Transverse colon (tissue), 4 donors: ENCODE measurements at regions not wholly inside any gene's neighbourhood (a gene's known extent, or its start where the extent isn't known, plus 50 kb on each side); places are given as distances from the start of the nearest gene placed in this dataset.

ENCODE experiments used
- DNase-seq: peaks from one replicate; pipeline ENCODE4 v3.0.0-alpha.2; 2019
- H3K27ac ChIP-seq, 4 donors: fragments of 200-600 bp; sonication (generic); 2 replicates each; pipeline ENCODE4 v1.5.1; 2016 to 2018; ENCODE audit warnings: inconsistent platforms in 4 of 4
- H3K27me3 ChIP-seq: fragments of 200-600 bp; sonication (generic); 2 replicates; pipeline ENCODE4 v1.5.1; 2017; ENCODE audit warnings: inconsistent platforms
- H3K36me3 ChIP-seq, 4 donors: fragments of 200-600 bp; sonication (generic); 2 replicates each; pipeline ENCODE4 v1.5.1; 2017 to 2019; ENCODE audit warnings: inconsistent platforms in 4 of 4
- H3K4me1 ChIP-seq, 4 donors: fragments of 200-600 bp; sonication (generic); 2 replicates each; pipeline ENCODE4 v1.5.1; 2017 to 2020; ENCODE audit warnings: inconsistent platforms in 4 of 4
- H3K4me3 ChIP-seq, 4 donors: fragments of 200-600 bp; sonication (generic); 1 replicate in 1 of 4; 2 replicates in 3 of 4; pipeline versions ENCODE4 v1.5.1 to v1.6.1; 2017 to 2019; ENCODE audit warnings: inconsistent platforms in 4 of 4
- H3K9me3 ChIP-seq, 2 donors: fragments of 200-600 bp; sonication (generic); 2 replicates each; pipeline ENCODE4 v1.5.1; 2017 to 2019; ENCODE audit warnings: inconsistent platforms in 2 of 2
- CTCF ChIP-seq, 5 experiments: fragments of 200-600 bp in 3 of 5; fragments of 450-650 bp in 2 of 5; sonication (generic) in 3 of 5; IDR thresholded peaks; 1 replicate in 2 of 5; 2 replicates in 3 of 5; pipeline ENCODE4 v1.5.1; 2016 to 2017; ENCODE audit warnings: antibody characterized with exemption in 5 of 5, inconsistent platforms in 3 of 5, mild to moderate bottlenecking in 2 of 5, moderate library complexity in 1 of 5
- EP300 ChIP-seq: sonication (generic); formaldehyde crosslinking; IDR thresholded peaks from one replicate; pipeline ENCODE4 v1.6.1; 2017; ENCODE audit warnings: antibody characterized with exemption, low read depth
- POLR2A ChIP-seq: fragments of 450-650 bp; IDR thresholded peaks from one replicate; pipeline ENCODE4 v1.6.1; 2016; ENCODE audit warnings: antibody characterized with exemption, mild to moderate bottlenecking, moderate library complexity
- POLR2AphosphoS5 ChIP-seq, 3 donors: sonication (generic); formaldehyde crosslinking; IDR thresholded peaks; one replicate each; pipeline ENCODE4 v1.6.1; 2016; ENCODE audit warnings: antibody characterized with exemption in 3 of 3
- WGBS, 2 donors: methylation state at CpG; one replicate each; pipeline ENCODE4 v1.1.5; 2018; ENCODE audit warnings: low coverage in 1 of 2; 5-methylcytosine and 5-hydroxymethylcytosine counted together
- in situ Hi-C, 4 donors: fragments of 200-750 bp; cut with MboI; loops; one replicate each; pipeline versions ENCODE4 v1.15.0 to v1.15.1; 2017; ENCODE audit warnings: low sequenced_read_pairs in 3 of 4, low pct_ligation_motif_present in 1 of 4, low pct_unique_long_range_greater_than_20kb in 1 of 4
- intact Hi-C: fragments of 100-400 bp; cut with DNase I; formaldehyde crosslinking; loops from one replicate; pipeline ENCODE4 v1.15.1; 2023; ENCODE audit warnings: low total_unique reads

- intact Hi-C loops (no loop called here), in situ Hi-C loops (no loop called here)
- no peak overlapping the region for H3K4me3 ChIP-seq
- H3K27me3 ChIP-seq: no peaks in the 10 kb centered on the region
- H3K27ac ChIP-seq: no peak overlapping the region
- DNase-seq: no peak
- H3K4me1 ChIP-seq: no peaks in the 10 kb centered on the region
- no peaks in the 10 kb centered on the region for H3K36me3 ChIP-seq
- WGBS, 2 donors: 60 to 64% methylated on average over 8 of the region's 8 CpGs
- TF ChIP-seq CTCF (IDR thresholded peaks at IDR 0.05) (no peak), EP300 (no peak), POLR2AphosphoS5 (IDR thresholded peaks at IDR 0.05) (no peak), POLR2A (no peak)
- no peaks in the 10 kb centered on the region for H3K9me3 ChIP-seq
Measured at GRCh38 chr6:55678330-55679224, 99.6 kb upstream of the HMGCLL1 start.

- intact Hi-C loops: no loop called here
- no peak for DNase-seq
- in situ Hi-C loops: no loop called here
- no peak overlapping the region for H3K27ac ChIP-seq
- no peaks in the 10 kb centered on the region for H3K9me3 ChIP-seq
- H3K36me3 ChIP-seq: no peaks in the 10 kb centered on the region
- 93 to 100% methylated on average over 2 to 5 of the region's 5 CpGs for WGBS, 2 donors
- H3K4me1 ChIP-seq: no peaks in the 10 kb centered on the region
- no peak overlapping the region for H3K4me3 ChIP-seq
- TF ChIP-seq POLR2AphosphoS5 (IDR thresholded peaks at IDR 0.05): no peak
- no peak for TF ChIP-seq EP300
- TF ChIP-seq CTCF (IDR thresholded peaks at IDR 0.05): no peak
- TF ChIP-seq POLR2A: no peak
- H3K27me3 ChIP-seq: no peaks in the 10 kb centered on the region
Measured at GRCh38 chr6:55676736-55677135, 97.7 kb upstream of the HMGCLL1 start.

GRCh38 chr6:55675941-55676340, 96.9 kb upstream of the HMGCLL1 start:
- no peaks in the 10 kb centered on the region for H3K9me3 ChIP-seq
- H3K4me3 ChIP-seq: no peak overlapping the region
- TF ChIP-seq EP300 (no peak), CTCF (IDR thresholded peaks at IDR 0.05) (no peak), POLR2AphosphoS5 (IDR thresholded peaks at IDR 0.05) (no peak), POLR2A (no peak)
- in situ Hi-C loops (no loop called here), intact Hi-C loops (no loop called here)
- H3K4me1 ChIP-seq: no peaks in the 10 kb centered on the region
- H3K27ac ChIP-seq: no peak overlapping the region
- H3K27me3 ChIP-seq: no peaks in the 10 kb centered on the region
- no peaks in the 10 kb centered on the region for H3K36me3 ChIP-seq
- DNase-seq: no peak

- in situ Hi-C loops: no loop called here
- H3K36me3 ChIP-seq: no peaks in the 10 kb centered on the region
- TF ChIP-seq POLR2AphosphoS5 (IDR thresholded peaks at IDR 0.05): no peak
- TF ChIP-seq CTCF (IDR thresholded peaks at IDR 0.05): no peak
- no peak for TF ChIP-seq POLR2A
- TF ChIP-seq EP300: no peak
- H3K4me3 ChIP-seq: no peak overlapping the region
- H3K27me3 ChIP-seq: no peaks in the 10 kb centered on the region
- H3K27ac ChIP-seq: no peak overlapping the region
- no peaks in the 10 kb centered on the region for H3K4me1 ChIP-seq
- H3K9me3 ChIP-seq: no peaks in the 10 kb centered on the region
- DNase-seq: no peak
- intact Hi-C loops: no loop called here
- WGBS, 2 donors: 19 to 33% methylated on average over 1 of the region's 1 CpG
Measured at GRCh38 chr6:55674672-55675071, 95.7 kb upstream of the HMGCLL1 start.
